Esophagus muscularis mucosa (tissue), 4 donors: ENCODE measurements at regions not wholly inside any gene's neighbourhood (a gene's known extent, or its start where the extent isn't known, plus 50 kb on each side); places are given as distances from the start of the nearest gene placed in this dataset.

Experiments
- DNase-seq: peaks from one replicate; pipeline ENCODE4 v3.0.0-alpha.2; 2017; ENCODE audit errors: extremely low spot score
- H3K27ac ChIP-seq, 4 donors: fragments of 200-600 bp; sonication (generic); replicated peaks in 1 of 4; 1 replicate in 3 of 4; 2 replicates in 1 of 4; pipeline ENCODE4 v1.5.1; 2016 to 2019; ENCODE audit warnings: mild to moderate bottlenecking in 1 of 4
- H3K27me3 ChIP-seq, 4 donors: fragments of 200-600 bp; sonication (generic); one replicate each; pipeline versions ENCODE4 v1.5.1 to v1.6.0; 2016 to 2019
- H3K36me3 ChIP-seq, 4 donors: fragments of 200-600 bp; sonication (generic); one replicate each; pipeline ENCODE4 v1.5.1; 2016 to 2019
- H3K4me1 ChIP-seq, 4 donors: fragments of 200-600 bp; sonication (generic); one replicate each; pipeline ENCODE4 v1.5.1; 2016 to 2019
- H3K4me3 ChIP-seq, 4 donors: fragments of 200-600 bp; sonication (generic); 1 replicate in 2 of 4; 2 replicates in 2 of 4; pipeline ENCODE4 v1.5.1; 2016 to 2019; ENCODE audit warnings: mild to moderate bottlenecking in 4 of 4, moderate library complexity in 1 of 4
- H3K9me3 ChIP-seq, 4 donors: fragments of 200-600 bp; sonication (generic); 1 replicate in 3 of 4; 2 replicates in 1 of 4; pipeline ENCODE4 v1.5.1; 2016 to 2019
- CTCF ChIP-seq, 3 experiments: fragments of 200-600 bp in 2 of 3; fragments of 450-650 bp in 1 of 3; sonication (generic) in 2 of 3; IDR thresholded peaks; one replicate each; pipeline ENCODE4 v1.5.1; 2017 to 2019; ENCODE audit warnings: antibody characterized with exemption in 3 of 3, mild to moderate bottlenecking in 2 of 3, moderate library complexity in 1 of 3
- EP300 ChIP-seq: sonication (generic); formaldehyde crosslinking; IDR thresholded peaks from one replicate; pipeline ENCODE4 v1.6.1; 2017; ENCODE audit warnings: antibody characterized with exemption
- POLR2A ChIP-seq: fragments of 450-650 bp; IDR thresholded peaks from one replicate; pipeline ENCODE4 v1.6.1; 2017; ENCODE audit warnings: antibody characterized with exemption, moderate library complexity, mild to moderate bottlenecking, low read depth
- POLR2AphosphoS5 ChIP-seq, 2 donors: sonication (generic); formaldehyde crosslinking; IDR thresholded peaks; one replicate each; pipeline ENCODE4 v1.6.1; 2017; ENCODE audit warnings: antibody characterized with exemption in 2 of 2
- WGBS: methylation state at CpG from one replicate; pipeline ENCODE4 v1.1.5; 2018; 5-methylcytosine and 5-hydroxymethylcytosine counted together
- intact Hi-C: fragments of 100-400 bp; cut with DNase I; formaldehyde crosslinking; loops from one replicate; pipeline ENCODE4 v1.15.1; 2023

GRCh38 chr1:99447721-99448120 is 183.4 kb downstream of the PLPPR4 start:
- Histone ChIP-seq H3K4me1 (peaks cover 0 to 13% (median 5%) of the 10 kb centered on the region in 4 donors), H3K27me3 (no peaks in the 10 kb centered on the region), H3K4me3 (no peak overlapping the region), H3K27ac (no peak overlapping the region), H3K9me3 (no peaks in the 10 kb centered on the region), H3K36me3 (no peaks in the 10 kb centered on the region)
- DNase-seq = no peak
- TF ChIP-seq POLR2A (no peak), POLR2AphosphoS5 (IDR thresholded peaks at IDR 0.05) (no peak), EP300 (no peak), CTCF (IDR thresholded peaks at IDR 0.05) (no peak)
- intact Hi-C loops = no loop called here

- Histone ChIP-seq H3K4me1 (no peaks in the 10 kb centered on the region), H3K9me3 (no peaks in the 10 kb centered on the region), H3K27me3 (no peaks in the 10 kb centered on the region), H3K27ac (no peak overlapping the region), H3K36me3 (no peaks in the 10 kb centered on the region), H3K4me3 (no peak overlapping the region)
- intact Hi-C loops = no loop called here
- no peak for DNase-seq
- WGBS = 64% methylated on average over 3 of the region's 3 CpGs
- TF ChIP-seq CTCF (IDR thresholded peaks at IDR 0.05) (no peak), EP300 (no peak)
Observed at GRCh38 chr1:99455760-99456159, 190.2 kb upstream of the PALMD start.

- TF ChIP-seq POLR2AphosphoS5 (IDR thresholded peaks at IDR 0.05) (no peak), EP300 (no peak), POLR2A (no peak)
- intact Hi-C loops = no loop called here
- Histone ChIP-seq H3K36me3 (no peaks in the 10 kb centered on the region), H3K4me1 (no peaks in the 10 kb centered on the region), H3K4me3 (no peak overlapping the region), H3K27me3 (no peaks in the 10 kb centered on the region), H3K9me3 (no peaks in the 10 kb centered on the region), H3K27ac (no peak overlapping the region)
- DNase-seq = no peak
- WGBS = 88% methylated on average over 5 of the region's 5 CpGs
Observed at GRCh38 chr1:99456536-99456935, 189.4 kb upstream of the PALMD start.

- WGBS = 86% methylated on average over 4 of the region's 4 CpGs
- Histone ChIP-seq H3K9me3 (no peaks in the 10 kb centered on the region), H3K36me3 (no peaks in the 10 kb centered on the region), H3K4me3 (no peak overlapping the region), H3K27ac (no peak overlapping the region), H3K27me3 (no peaks in the 10 kb centered on the region), H3K4me1 (no peaks in the 10 kb centered on the region)
- no peak for TF ChIP-seq EP300
- TF ChIP-seq POLR2AphosphoS5 (IDR thresholded peaks at IDR 0.05) = no peak
- no peak for TF ChIP-seq CTCF (IDR thresholded peaks at IDR 0.05)
- no peak for TF ChIP-seq POLR2A
- intact Hi-C loops = no loop called here
- no peak for DNase-seq
Observed at GRCh38 chr1:99457381-99458165, 188.3 kb upstream of the PALMD start.

GRCh38 chr1:99461499-99461898 is 184.4 kb upstream of the PALMD start:
- WGBS = 100% methylated on average over 2 of the region's 2 CpGs
- Histone ChIP-seq H3K36me3 (no peaks in the 10 kb centered on the region), H3K4me1 (no peaks in the 10 kb centered on the region), H3K27me3 (no peaks in the 10 kb centered on the region), H3K9me3 (no peaks in the 10 kb centered on the region), H3K4me3 (no peak overlapping the region), H3K27ac (no peak overlapping the region)
- no peak for TF ChIP-seq CTCF (IDR thresholded peaks at IDR 0.05)
- no peak for TF ChIP-seq POLR2A
- no peak for TF ChIP-seq POLR2AphosphoS5 (IDR thresholded peaks at IDR 0.05)
- no peak for TF ChIP-seq EP300
- intact Hi-C loops = no loop called here
- DNase-seq = no peak
